ENCODE measurements at regions not wholly inside any gene's neighbourhood (a gene's known extent, or its start where the extent isn't known, plus 50 kb on each side); places are given as distances from the start of the nearest gene placed in this dataset.
"Not testable (repeated sequence)": the region's sequence is repeated elsewhere in the genome, so short reads cannot be mapped to it uniquely, and the experiment has no call there.

GRCh38 chr16:63776034-63776433, 1345.8 kb downstream of the CDH11 start:
- Histone ChIP-seq H3K9me3 (ENCODE audit: low read length) (no peaks in the 10 kb centered on the region), H4K20me1 (ENCODE audit: insufficient read depth) (no peaks in the 10 kb centered on the region), H3K27ac (ENCODE audit: low read length) (no peak overlapping the region), H2AFZ (ENCODE audit: low read depth, low read length) (no peak overlapping the region), H3K4me2 (ENCODE audit: low read length) (no peak overlapping the region), H3K4me3 (ENCODE audit: low read length) (no peak overlapping the region), H3F3A (ENCODE audit: insufficient read depth, low read length, poor library complexity, severe bottlenecking) (no peaks in the 10 kb centered on the region), H3K27me3 (ENCODE audit: insufficient read depth, low read depth, low read length) (no peaks in the 10 kb centered on the region), H3K79me2 (replicated peaks; ENCODE audit: insufficient read depth, low read length) (no peaks in the 10 kb centered on the region), H3K9ac (ENCODE audit: low read length) (no peak overlapping the region), H3K36me3 (ENCODE audit: insufficient read depth, low read length) (no peaks in the 10 kb centered on the region), H3K9me2 (ENCODE audit: insufficient read depth, low read length) (no peaks in the 10 kb centered on the region)
- TF ChIP-seq POLR2AphosphoS5 (IDR thresholded peaks at IDR 0.05) = no peak

- no peak overlapping the region for H2AFZ ChIP-seq (ENCODE audit: low read depth, low read length)
Observed at GRCh38 chr16:63774302-63774701, 1347.6 kb downstream of the CDH11 start.

GRCh38 chr16:63769211-63769610, 1352.7 kb downstream of the CDH11 start:
- Histone ChIP-seq H3K4me3 (ENCODE audit: low read length) (no peak overlapping the region), H3K27ac (ENCODE audit: low read length) (no peak overlapping the region), H3K9me3 (ENCODE audit: low read length) (no peaks in the 10 kb centered on the region), H3K9me2 (ENCODE audit: insufficient read depth, low read length) (no peaks in the 10 kb centered on the region), H3K4me2 (ENCODE audit: low read length) (no peak overlapping the region), H3K27me3 (ENCODE audit: insufficient read depth, low read depth, low read length) (no peaks in the 10 kb centered on the region), H3F3A (ENCODE audit: insufficient read depth, low read length, poor library complexity, severe bottlenecking) (no peaks in the 10 kb centered on the region), H3K79me2 (replicated peaks; ENCODE audit: insufficient read depth, low read length) (no peaks in the 10 kb centered on the region), H4K20me1 (ENCODE audit: insufficient read depth) (no peaks in the 10 kb centered on the region), H2AFZ (ENCODE audit: low read depth, low read length) (no peak overlapping the region), H3K36me3 (ENCODE audit: insufficient read depth, low read length) (no peaks in the 10 kb centered on the region), H3K9ac (ENCODE audit: low read length) (no peak overlapping the region)
- TF ChIP-seq MXI1 (conservative IDR thresholded peaks at IDR 0.05; ENCODE audit: poor library complexity, severe bottlenecking) (no peak), EZH2 (IDR thresholded peaks at IDR 0.05; ENCODE audit: borderline replicate concordance, insufficient read depth, low read length, poor library complexity, severe bottlenecking) (no peak), TAF1 (IDR thresholded peaks at IDR 0.05; ENCODE audit: low read depth) (no peak), REST (IDR thresholded peaks at IDR 0.05; ENCODE audit: borderline replicate concordance) (no peak), CTCF (IDR thresholded peaks at IDR 0.05; ENCODE audit: poor library complexity, severe bottlenecking) (no peak), POLR2AphosphoS5 (IDR thresholded peaks at IDR 0.05) (no peak), RAD21 (conservative IDR thresholded peaks at IDR 0.05) (no peak), EP300 (conservative IDR thresholded peaks at IDR 0.05; ENCODE audit: poor library complexity, severe bottlenecking) (no peak), SMC3 (conservative IDR thresholded peaks at IDR 0.05; ENCODE audit: poor library complexity) (no peak)

More at GRCh38 chr16:63774302-63774701, 1347.6 kb downstream of the CDH11 start:
- no peaks in the 10 kb centered on the region for H3K79me2 ChIP-seq (replicated peaks; ENCODE audit: insufficient read depth, low read length)
- H4K20me1 ChIP-seq (ENCODE audit: insufficient read depth) = no peaks in the 10 kb centered on the region
- no peaks in the 10 kb centered on the region for H3K27me3 ChIP-seq (ENCODE audit: insufficient read depth, low read depth, low read length)
- H3K9ac ChIP-seq (ENCODE audit: low read length) = no peak overlapping the region
- H3F3A ChIP-seq (ENCODE audit: insufficient read depth, low read length, poor library complexity, severe bottlenecking) = no peaks in the 10 kb centered on the region
- TF ChIP-seq EP300 (conservative IDR thresholded peaks at IDR 0.05; ENCODE audit: poor library complexity, severe bottlenecking) (no peak), RAD21 (conservative IDR thresholded peaks at IDR 0.05) (no peak)
- no peak overlapping the region for H3K27ac ChIP-seq (ENCODE audit: low read length)
- H3K4me3 ChIP-seq (ENCODE audit: low read length) = no peak overlapping the region
- H3K9me2 ChIP-seq (ENCODE audit: insufficient read depth, low read length) = no peaks in the 10 kb centered on the region
- H3K9me3 ChIP-seq (ENCODE audit: low read length) = no peaks in the 10 kb centered on the region
- H3K4me2 ChIP-seq (ENCODE audit: low read length) = no peak overlapping the region
- no peaks in the 10 kb centered on the region for H3K36me3 ChIP-seq (ENCODE audit: insufficient read depth, low read length)

GRCh38 chr16:63760246-63760645, 1361.6 kb downstream of the CDH11 start:
- H3K9me3 ChIP-seq (ENCODE audit: low read length); H3K27ac ChIP-seq (ENCODE audit: low read length); H3K4me3 ChIP-seq (ENCODE audit: low read length); H3K4me2 ChIP-seq (ENCODE audit: low read length); H2AFZ ChIP-seq (ENCODE audit: low read depth, low read length); H3F3A ChIP-seq (ENCODE audit: insufficient read depth, low read length, poor library complexity, severe bottlenecking); H3K9me2 ChIP-seq (ENCODE audit: insufficient read depth, low read length); H3K9ac ChIP-seq (ENCODE audit: low read length); H3K27me3 ChIP-seq (ENCODE audit: insufficient read depth, low read depth, low read length); H3K36me3 ChIP-seq (ENCODE audit: insufficient read depth, low read length); H3K79me2 ChIP-seq (replicated peaks; ENCODE audit: insufficient read depth, low read length); H4K20me1 ChIP-seq (ENCODE audit: insufficient read depth): not testable (repeated sequence)
